ENCODE measurements at regions not wholly inside any gene's neighbourhood (a gene's known extent, or its start where the extent isn't known, plus 50 kb on each side); places are given as distances from the start of the nearest gene placed in this dataset.

- TF ChIP-seq CTCF (IDR thresholded peaks at IDR 0.05; ENCODE audit: low read depth, low read length) (no peak), EZH2phosphoT487 (IDR thresholded peaks at IDR 0.05; ENCODE audit: low read depth) (no peak)
These were observed 147.2 kb upstream of the PROX1 start for GRCh38 chr1:213840575-213840974.
